ENCODE measurements at regions not wholly inside any gene's neighbourhood (a gene's known extent, or its start where the extent isn't known, plus 50 kb on each side); places are given as distances from the start of the nearest gene placed in this dataset.

GRCh38 chr9:85171163-85171562 is 501.6 kb downstream of the NTRK2 start:
- no peaks in the 10 kb centered on the region for H3K27me3 ChIP-seq (ENCODE audit: low read length)
- no peaks in the 10 kb centered on the region for H3K36me3 ChIP-seq (ENCODE audit: low read length)
- no peaks in the 10 kb centered on the region for H3K79me2 ChIP-seq (ENCODE audit: insufficient read depth, low read length)
- no peak overlapping the region for H3K4me2 ChIP-seq (ENCODE audit: low read depth, low read length, poor library complexity, severe bottlenecking)
- no peaks in the 10 kb centered on the region for H4K20me1 ChIP-seq (ENCODE audit: low read depth, low read length)
- peaks cover 4% of the 10 kb centered on the region; the same call in 1 of the 2 replicates for H3K9me3 ChIP-seq (ENCODE audit: insufficient read depth, low read length)
- no peak overlapping the region for H2AFZ ChIP-seq (ENCODE audit: low read depth, low read length, severe bottlenecking)
- no peak overlapping the region for H3K27ac ChIP-seq (ENCODE audit: low read depth, low read length)
- H3K4me3 ChIP-seq (ENCODE audit: insufficient read depth, low read length, poor library complexity, severe bottlenecking): no peak overlapping the region
- TF ChIP-seq CTCF (IDR thresholded peaks at IDR 0.05; ENCODE audit: insufficient read depth, low read length, poor library complexity, severe bottlenecking) (no peak), EZH2phosphoT487 (conservative IDR thresholded peaks at IDR 0.05; ENCODE audit: low read length) (no peak)
- H3K9me2 ChIP-seq (replicated peaks; ENCODE audit: insufficient read depth, low read length): no peaks in the 10 kb centered on the region
- H3K9ac ChIP-seq (ENCODE audit: low read length): no peak overlapping the region
- H3F3A ChIP-seq (ENCODE audit: insufficient read depth): no peaks in the 10 kb centered on the region

- Histone ChIP-seq H2AFZ (ENCODE audit: low read depth, low read length, severe bottlenecking) (no peak overlapping the region), H3K9me2 (replicated peaks; ENCODE audit: insufficient read depth, low read length) (no peaks in the 10 kb centered on the region), H3K9ac (ENCODE audit: low read length) (no peak overlapping the region), H3F3A (ENCODE audit: insufficient read depth) (no peaks in the 10 kb centered on the region), H3K79me2 (ENCODE audit: insufficient read depth, low read length) (no peaks in the 10 kb centered on the region), H3K4me2 (ENCODE audit: low read depth, low read length, poor library complexity, severe bottlenecking) (no peak overlapping the region), H3K4me3 (ENCODE audit: insufficient read depth, low read length, poor library complexity, severe bottlenecking) (no peak overlapping the region), H3K27me3 (ENCODE audit: low read length) (no peaks in the 10 kb centered on the region), H3K27ac (ENCODE audit: low read depth, low read length) (no peak overlapping the region), H3K9me3 (ENCODE audit: insufficient read depth, low read length) (peaks cover 4% of the 10 kb centered on the region; the same call in 1 of the 2 replicates), H4K20me1 (ENCODE audit: low read depth, low read length) (no peaks in the 10 kb centered on the region), H3K36me3 (ENCODE audit: low read length) (no peaks in the 10 kb centered on the region)
- TF ChIP-seq CTCF (IDR thresholded peaks at IDR 0.05; ENCODE audit: insufficient read depth, low read length, poor library complexity, severe bottlenecking): no peak
- no peak for TF ChIP-seq EZH2phosphoT487 (conservative IDR thresholded peaks at IDR 0.05; ENCODE audit: low read length)
Observed at GRCh38 chr9:85168412-85168811, 498.9 kb downstream of the NTRK2 start.

GRCh38 chr9:85167146-85167545 is 497.6 kb downstream of the NTRK2 start:
- Histone ChIP-seq H3K4me2 (ENCODE audit: low read depth, low read length, poor library complexity, severe bottlenecking) (no peak overlapping the region), H3F3A (ENCODE audit: insufficient read depth) (no peaks in the 10 kb centered on the region), H3K27ac (ENCODE audit: low read depth, low read length) (no peak overlapping the region), H3K27me3 (ENCODE audit: low read length) (no peaks in the 10 kb centered on the region), H2AFZ (ENCODE audit: low read depth, low read length, severe bottlenecking) (no peak overlapping the region), H3K9me3 (ENCODE audit: insufficient read depth, low read length) (peaks cover 4% of the 10 kb centered on the region; the same call in 1 of the 2 replicates), H3K79me2 (ENCODE audit: insufficient read depth, low read length) (no peaks in the 10 kb centered on the region), H3K4me3 (ENCODE audit: insufficient read depth, low read length, poor library complexity, severe bottlenecking) (no peak overlapping the region), H3K36me3 (ENCODE audit: low read length) (no peaks in the 10 kb centered on the region), H3K9ac (ENCODE audit: low read length) (no peak overlapping the region), H3K9me2 (replicated peaks; ENCODE audit: insufficient read depth, low read length) (no peaks in the 10 kb centered on the region), H4K20me1 (ENCODE audit: low read depth, low read length) (no peaks in the 10 kb centered on the region)
- no peak for TF ChIP-seq EZH2phosphoT487 (conservative IDR thresholded peaks at IDR 0.05; ENCODE audit: low read length)
- no peak for TF ChIP-seq CTCF (IDR thresholded peaks at IDR 0.05; ENCODE audit: insufficient read depth, low read length, poor library complexity, severe bottlenecking)
